A172 (cell line): ENCODE measurements at regions not wholly inside any gene's neighbourhood (a gene's known extent, or its start where the extent isn't known, plus 50 kb on each side); places are given as distances from the start of the nearest gene placed in this dataset.

Source experiments
- DNase-seq: peaks from one replicate; pipeline ENCODE4 v3.0.0-alpha.2; 2015; ENCODE audit warnings: low spot score

DNA sequence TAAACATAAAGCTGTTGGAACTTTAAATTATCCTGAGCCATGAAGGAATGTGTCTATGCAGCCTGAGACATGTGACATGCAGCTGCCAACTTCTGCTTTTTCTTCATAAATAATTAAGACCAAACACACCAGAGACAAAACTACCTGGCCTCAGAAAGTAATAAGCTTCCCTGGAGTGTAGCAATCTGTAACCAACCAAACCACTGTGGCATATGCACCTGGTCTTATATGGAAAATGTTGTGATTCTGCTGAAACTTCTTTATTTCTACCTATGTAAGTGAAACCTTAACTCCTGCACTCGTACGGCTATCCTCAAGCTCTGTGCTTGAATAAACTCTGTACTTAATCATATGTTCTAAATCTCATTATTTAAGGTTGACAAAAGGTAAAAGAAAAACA lies 515.0 kb downstream of the TMEM182 start:
- no peak for DNase-seq

DNA sequence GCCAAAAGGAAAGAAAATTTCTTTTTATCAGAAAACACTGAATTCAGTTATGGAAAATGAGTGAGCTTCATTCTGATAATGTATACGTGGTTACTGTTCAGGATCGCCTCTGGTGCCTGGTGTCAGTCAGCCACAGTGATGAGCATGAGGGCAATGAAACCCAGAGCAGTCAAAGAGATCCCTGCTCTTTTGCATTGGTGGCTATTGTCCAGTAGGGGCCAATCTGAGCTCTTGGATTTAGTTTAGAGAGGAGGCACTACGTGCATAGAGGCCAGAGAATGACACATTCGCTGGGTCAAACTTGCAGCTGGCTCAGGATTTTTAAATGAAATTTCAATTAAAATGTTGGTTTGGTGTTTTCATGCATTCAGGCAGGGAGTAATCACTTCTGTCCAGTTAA lies 522.9 kb downstream of the TMEM182 start:
- DNase-seq = no peak

DNA sequence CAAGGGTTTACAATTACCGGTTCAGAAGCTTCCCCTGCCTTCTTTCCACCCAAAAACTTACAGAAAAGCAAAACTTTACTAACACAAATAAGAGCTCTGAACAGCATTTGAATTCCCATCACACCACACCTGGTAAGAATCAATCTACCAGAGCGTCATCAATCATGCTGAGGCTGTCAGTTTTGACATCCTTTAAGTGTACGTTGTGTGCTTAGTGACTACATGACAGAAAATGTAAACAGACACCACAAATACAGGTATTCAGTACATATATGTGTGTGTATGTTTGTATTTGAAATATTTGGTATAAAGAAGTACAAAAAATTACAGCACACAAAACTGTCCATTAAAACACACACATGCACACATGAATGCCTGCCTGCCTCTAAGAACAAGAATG lies 523.5 kb downstream of the TMEM182 start:
- no peak for DNase-seq

DNA sequence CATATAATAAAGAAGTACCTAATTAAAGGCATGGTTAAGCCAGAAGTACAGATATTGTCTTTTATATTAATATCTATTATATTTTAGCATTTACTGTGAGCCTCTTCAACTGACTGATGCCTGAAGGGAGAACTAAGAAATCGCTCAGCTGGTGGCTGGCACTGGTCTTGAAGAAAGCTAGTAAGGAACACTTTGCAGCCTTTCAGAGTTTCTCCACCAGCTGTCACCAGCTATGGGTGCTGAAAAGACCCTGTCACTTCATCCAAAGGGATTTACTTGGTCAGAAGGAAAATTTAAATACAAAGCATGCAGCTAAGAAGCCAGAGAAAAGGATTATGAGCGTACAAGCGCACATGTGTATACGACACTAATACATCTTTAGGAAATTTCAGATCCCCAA lies 525.9 kb downstream of the TMEM182 start:
- DNase-seq = no peak

DNA sequence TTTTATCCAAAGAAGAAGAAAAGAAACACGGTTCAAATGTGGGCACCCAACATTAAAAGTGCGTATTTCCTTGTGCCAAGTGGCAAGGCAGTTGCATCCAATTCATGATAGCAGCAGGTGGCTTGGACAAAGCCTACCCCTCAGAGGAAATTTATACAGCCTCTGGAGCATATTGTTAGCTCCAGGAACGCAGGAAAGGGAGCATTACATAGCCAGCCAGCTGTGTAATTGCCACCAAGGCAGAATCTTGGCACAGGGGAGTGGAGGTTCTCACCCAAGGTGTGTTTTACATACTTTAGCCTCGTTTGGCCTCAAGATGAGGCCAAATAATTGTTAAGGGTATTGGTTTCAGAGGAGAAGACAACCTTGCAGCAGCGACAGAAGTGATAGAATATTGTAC lies 526.9 kb downstream of the TMEM182 start:
- DNase-seq = no peak

DNA sequence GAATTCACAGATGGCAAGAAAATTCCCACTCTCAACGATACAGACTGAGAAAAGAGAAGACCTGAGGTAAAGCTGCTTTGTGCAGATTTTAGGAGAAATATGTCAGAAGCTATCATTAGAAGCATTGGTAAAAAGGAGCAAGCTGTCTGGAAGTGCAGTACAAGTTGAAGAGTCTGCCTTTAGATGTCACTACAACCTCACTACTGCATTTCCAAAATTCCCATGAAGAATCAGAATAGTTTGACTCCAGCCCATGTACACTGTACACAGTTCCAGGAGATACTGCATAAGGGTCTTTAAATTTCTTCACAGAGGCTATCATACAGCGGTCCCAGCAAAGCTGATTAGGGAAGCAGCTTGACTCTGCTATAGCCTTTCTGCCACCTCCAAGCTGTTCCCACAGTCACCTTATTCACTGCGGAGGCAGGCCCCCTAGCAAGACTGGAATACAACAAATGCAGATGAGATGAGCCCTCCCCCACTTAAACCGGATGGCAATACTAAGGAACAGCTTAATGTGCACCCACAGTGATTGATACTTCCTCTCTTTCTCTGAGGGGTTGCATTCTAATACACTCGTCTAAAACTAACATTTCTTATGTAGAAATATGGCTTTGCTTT lies 527.4 kb downstream of the TMEM182 start:
- DNase-seq = no peak

DNA sequence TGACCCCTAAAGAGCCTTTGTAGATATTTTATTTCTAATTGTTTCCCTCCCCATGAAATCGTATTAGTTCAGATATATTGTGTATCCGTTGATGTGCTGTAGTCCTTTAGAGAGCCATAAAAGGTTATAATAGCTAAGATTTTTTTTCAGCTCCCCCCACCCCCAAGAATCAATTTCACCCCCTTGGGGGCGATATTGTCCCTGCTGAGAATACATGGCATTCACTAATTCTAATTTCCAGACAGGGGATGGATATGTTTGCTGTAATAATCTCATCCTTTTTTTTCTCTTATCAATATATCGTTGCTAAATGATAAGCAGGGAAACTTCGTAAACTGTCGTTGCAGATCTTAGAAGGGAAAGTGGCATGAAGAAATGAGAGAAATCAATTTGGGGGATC lies 530.7 kb downstream of the TMEM182 start:
- DNase-seq = no peak

DNA sequence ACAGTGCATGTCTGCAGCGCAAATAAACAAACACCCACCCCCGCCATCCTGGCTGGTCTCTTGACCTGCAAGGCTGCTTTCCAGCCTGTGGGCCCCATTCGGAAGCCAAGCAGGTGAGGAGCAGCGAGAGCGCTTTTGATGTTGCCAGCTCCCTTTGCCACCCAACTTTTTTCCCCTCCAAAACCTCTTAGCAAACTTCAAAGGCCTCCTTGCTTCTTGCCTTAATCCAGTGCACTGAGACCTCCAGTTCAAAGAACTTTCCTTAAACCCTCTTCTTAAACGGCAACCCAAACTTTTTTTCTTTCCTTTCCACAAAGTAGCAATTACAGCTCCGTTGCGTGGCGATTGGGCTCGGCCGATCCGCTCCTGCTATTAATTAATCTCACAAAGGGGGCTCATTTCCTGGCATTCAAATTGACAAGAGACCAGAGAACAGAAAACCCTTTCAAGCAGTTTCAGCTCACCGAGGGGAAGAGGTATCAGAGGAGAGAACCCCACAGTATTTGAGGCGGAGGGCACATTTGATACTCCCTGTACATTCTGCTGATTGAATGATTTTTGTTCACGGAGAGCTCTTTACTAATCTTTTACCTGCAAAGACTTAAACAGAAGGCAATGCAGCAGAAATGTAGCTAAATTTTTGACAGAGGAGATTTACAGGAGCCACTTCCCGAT lies 531.4 kb downstream of the TMEM182 start:
- no peak for DNase-seq

DNA sequence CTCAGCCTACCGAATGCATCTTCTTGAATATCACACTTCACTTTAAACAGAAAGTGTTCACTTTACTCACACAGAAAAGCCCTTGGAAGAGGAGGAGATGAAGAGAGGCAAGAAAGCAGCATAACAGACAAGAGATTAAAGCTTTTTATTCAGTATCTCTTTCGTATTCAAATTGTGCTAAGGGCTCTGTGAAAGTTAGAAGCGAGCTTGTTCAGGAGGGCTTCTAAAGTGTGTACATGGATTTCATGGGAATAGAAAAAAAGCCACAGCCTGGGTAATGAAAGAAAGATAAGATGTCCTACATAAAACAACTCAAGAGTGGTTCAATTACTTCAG lies 531.9 kb downstream of the TMEM182 start:
- no peak for DNase-seq

DNA sequence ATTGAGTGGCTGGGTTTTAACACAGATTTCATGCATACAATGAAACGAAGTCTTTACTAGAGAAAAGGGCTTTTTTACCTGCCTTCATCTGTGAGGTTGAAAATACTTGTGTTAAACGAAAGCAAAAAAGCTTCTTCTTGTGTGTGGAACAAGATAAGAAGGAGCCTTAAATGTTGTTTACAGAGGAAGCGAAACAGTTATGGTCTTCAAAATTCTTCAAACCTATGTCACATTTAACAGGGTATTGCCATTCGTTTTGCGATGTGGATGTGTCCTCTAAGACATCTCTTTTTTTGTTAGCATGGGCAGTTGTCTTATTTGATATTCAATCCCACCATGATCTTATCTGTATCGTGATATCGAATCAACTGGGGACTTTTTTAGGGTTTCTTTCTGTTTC lies 532.6 kb downstream of the TMEM182 start:
- no peak for DNase-seq

DNA sequence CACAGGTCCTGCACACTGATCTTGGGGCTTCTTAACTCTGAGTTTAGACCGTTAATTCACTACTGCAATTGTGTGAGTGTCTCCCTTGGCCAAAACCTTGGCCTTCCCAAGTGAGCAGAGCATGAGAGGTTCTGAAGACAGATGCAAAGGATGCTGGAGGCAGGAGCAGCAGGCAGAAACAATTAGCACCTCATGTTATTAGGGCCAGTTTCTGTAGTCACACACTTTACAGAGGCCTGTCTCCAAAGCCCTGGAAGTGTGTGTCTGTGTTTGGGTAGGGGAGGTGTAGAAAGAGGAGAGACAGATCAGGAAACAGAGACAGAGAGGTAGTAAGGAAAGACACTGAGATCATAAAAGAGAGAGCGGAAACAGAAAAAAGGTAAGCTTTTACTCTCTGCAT lies 533.8 kb downstream of the TMEM182 start:
- DNase-seq = no peak

DNA sequence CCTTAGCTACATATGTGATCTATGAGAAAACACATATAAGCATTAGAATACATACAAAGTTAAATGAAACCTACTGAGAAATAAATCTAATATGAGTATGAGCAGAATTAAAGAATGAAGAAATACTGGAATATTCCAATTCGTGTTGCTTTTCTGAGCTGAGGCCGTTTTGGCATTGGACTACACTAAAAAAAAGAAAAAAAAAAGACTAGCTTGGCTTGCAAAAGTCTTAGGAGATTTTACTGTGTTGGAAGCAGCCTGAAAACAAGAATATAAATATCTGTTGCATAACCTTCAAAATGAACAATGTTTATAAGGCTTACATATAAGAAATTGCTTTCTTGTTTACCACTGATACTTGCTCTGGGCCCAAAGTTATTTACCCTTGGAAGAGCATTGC lies 562.8 kb downstream of the TMEM182 start:
- no peak for DNase-seq

DNA sequence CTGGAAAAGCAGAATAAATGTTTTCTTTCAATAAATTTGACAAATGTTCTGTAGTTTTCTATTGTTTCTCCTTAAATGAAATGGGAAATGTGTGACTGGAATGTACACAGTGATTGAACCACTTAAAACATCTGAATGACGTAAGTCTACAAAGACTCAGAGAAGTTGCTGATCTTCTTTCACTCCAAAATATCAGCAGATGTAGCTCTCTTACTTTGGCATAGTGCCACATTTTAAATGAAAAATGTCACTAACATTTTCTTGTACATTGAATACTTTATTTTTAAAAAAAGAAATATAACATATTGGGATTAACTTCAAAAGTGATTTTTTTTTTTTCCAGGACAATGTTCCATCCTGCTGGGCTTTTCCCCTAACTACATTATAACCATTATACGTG lies 565.6 kb downstream of the TMEM182 start:
- DNase-seq = no peak

DNA sequence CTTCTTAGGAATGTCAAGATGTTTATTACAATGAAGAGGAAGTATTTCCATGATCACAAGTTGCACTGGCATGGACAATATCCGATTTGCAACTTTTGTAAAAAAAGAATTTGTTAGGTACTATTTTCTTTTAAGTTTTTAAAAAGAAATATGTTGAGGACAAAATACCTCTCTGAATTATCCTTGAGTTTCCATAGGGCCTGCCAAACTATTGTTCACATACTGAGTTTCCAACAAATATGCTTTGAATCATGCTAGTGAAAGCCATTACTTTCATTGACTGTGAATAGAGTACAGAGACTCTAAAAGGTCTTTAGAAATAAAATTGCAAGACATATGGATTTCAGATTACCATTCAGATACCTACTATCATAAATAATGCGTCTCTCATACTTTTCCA lies 566.1 kb downstream of the TMEM182 start:
- no peak for DNase-seq

DNA sequence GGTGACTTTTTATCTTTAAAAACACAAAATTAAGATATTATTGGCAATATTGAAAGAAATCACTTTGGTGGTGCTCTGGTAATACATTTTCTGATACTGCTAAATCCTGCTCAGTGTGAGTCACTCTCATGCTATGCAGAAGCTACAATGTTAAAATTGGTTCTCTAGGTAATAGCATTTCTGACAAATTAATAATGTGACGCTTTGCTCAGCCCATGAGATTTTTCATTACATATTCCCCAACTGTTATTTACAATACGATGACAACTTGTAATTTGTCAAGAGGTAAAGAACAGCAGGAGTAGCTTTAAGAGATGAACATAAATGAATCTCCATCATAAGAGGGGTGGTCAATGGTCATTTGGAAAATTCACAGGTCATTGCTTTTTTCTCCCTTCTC lies 573.6 kb downstream of the TMEM182 start:
- DNase-seq = no peak

DNA sequence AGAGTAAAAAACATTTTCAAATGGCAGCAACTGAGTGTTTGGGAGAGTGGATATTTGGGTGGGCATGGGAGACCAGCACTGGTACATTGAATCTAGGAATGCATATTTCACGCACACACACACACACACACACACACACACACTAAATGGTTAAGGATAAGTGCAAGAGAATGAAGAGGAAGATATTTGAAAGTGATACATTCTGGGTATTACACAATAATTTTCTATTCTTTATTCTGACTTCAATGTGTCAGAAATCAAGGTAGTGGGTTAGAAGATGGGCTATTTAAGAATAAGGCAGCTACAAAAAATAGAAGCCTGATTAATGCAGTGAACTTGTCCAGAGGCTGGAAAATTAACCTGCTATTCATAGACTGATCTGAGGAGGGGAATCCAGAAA lies 577.0 kb downstream of the TMEM182 start:
- no peak for DNase-seq

DNA sequence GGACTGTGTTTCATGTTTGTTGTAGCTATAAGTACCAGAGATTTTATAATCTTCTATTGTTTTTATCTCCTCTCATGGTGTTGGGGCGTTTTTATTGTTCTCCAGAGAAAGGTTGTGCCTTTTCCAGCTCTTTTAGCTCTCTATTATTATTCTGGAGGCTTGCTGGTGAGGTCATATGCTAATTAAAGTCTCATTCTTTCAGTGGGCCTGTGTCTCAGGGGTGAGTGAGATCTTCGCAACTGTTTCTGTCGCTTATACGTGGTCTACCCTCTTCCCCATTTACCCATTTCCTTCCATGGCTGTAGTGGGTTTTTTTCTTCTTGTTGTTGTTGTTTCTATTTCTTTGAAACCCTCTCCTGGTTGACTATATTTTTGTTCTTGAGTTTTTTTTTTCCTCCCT lies 584.9 kb downstream of the TMEM182 start:
- DNase-seq = no peak

DNA sequence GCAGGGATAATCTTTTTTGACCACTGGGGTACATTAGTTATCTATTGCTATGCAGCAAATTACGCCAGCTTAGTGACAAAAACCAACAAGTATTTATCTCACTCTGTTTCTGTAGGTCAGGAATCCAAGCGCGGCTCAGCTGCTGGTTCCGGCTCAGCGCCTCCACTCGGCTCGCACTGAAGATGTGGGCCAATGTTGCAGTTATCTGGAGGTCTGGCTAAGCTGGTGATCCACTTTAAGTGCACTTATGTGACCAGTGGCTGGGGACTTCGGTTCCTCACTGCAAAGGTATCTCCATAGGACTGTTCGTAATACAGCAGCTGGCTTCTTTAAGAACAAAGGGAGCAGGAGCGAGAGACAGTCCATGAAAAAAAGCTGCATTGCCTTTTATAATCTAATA lies 591.9 kb downstream of the TMEM182 start:
- DNase-seq = no peak

DNA sequence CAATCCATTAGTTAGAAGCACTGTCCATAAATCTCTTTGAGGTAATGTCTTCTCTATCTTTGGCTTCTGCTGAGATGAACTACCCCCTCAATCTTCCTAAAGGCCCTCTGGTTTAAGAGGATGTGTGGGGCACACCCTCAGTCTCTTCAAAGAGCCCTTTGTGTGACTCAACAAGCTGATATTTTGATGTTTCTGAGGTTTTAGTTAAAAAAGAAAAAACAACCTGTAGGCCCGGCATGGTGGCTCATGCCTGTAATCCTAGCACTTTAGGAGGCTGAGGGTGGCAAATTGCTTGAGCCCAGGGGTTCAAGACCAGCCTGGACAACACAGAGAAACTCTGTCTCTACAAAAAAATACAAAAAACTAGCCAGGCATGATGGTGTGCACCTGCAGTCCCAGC lies 593.5 kb downstream of the TMEM182 start:
- no peak for DNase-seq

DNA sequence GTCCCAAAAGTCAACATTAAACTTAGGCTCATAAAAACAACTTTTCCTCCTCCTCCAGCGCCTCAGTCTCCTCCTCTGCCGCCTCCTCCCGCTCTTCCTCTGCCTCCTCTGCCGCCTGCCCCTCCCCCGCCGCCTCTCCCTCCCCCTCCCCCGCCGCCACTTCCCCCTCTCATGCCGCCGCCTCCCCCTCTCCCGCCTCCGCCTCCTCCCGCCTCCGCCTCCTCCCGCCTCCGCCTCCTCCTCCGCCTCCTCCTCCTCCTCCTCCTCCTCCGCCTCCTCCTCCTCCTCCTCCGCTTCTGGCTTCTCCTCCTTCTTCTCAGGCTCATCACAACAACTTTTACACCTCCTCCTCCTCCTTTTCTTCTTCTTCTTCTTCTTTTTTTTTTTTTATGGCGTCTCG lies 599.9 kb downstream of the TMEM182 start:
- DNase-seq = no peak

DNA sequence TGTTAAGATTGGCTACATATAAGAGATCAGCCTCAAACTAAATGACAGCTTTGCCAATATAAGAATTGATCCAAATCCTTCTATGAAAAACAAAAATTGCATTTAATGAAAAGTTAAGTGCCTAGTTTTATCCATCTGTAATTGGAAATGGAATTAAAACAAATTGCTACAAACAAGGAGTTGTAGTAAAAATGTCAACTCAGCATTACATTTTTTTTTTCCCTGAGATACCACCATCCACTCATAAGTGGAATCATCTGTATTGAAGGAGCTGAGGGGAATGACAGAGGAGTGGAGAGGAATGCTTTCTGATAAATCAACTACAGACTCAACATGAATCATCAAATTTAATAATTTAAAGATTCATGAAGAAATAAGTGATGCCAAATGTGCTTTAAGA lies 601.8 kb downstream of the TMEM182 start:
- DNase-seq = no peak

DNA sequence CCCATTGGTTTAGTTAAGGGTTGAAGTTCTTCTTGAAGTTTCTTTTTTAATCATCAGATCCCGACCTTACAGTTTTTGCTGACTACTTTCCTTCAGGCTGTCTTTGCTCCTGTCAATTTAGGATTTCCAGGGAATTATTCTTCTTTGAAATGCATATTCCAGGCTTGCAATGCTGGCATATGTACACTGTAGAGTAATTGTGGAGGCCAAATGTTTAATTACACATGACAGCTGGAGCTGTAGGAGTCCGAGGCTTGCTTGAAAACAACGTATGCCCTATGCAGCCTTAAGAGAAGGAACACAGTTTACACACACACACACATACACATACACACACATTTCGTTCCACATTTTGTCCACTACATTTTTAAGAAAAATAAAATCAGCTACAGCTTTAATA lies 602.3 kb downstream of the TMEM182 start:
- DNase-seq = no peak

DNA sequence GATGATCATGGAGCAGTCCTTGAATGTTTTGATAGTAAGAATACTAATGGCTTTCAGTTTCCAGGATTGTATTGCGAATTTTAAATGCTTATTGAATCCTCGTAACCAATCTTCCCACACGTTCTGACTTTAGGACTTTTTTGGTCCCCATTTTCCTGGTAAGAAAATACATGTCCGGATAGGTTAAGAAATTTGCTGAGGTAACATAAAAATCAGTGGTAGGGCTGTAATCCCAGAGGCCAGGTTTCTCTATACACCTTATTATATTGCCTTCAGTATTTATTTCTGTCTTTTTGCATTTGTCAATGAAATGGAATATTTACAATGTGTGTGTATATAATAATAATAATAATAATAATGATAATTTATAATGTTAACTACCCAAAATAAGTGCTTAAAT lies 603.2 kb downstream of the TMEM182 start:
- no peak for DNase-seq

DNA sequence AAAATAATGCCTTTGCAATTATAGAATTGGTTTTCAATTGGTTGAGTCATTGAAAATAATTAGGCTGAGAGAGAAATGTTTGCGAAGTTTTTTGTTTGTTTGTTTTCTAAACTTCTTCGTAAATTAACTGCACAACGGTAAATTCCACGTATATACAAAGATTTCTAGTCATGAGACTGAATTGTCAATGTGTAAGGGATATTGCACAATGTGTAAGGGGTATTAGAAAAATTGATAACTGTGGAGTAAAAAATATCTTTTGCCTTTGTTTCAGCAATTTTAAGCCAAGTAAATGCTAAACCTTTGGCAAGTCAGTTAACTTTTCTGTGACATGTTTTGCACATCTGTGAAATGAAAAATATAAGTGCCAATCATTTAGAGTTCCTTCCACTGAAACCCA lies 606.0 kb downstream of the TMEM182 start:
- DNase-seq = no peak
